Kidney capillary endothelial cell (primary cell): ENCODE measurements at regions not wholly inside any gene's neighbourhood (a gene's known extent, or its start where the extent isn't known, plus 50 kb on each side); places are given as distances from the start of the nearest gene placed in this dataset.
A peak's percentile ranks its signal among the peaks of the same experiment; 100 is the strongest.

Experiments
- DNase-seq: peaks from one replicate; pipeline ENCODE4 v3.0.0-alpha.2; 2018; ENCODE audit warnings: low spot score

DNA sequence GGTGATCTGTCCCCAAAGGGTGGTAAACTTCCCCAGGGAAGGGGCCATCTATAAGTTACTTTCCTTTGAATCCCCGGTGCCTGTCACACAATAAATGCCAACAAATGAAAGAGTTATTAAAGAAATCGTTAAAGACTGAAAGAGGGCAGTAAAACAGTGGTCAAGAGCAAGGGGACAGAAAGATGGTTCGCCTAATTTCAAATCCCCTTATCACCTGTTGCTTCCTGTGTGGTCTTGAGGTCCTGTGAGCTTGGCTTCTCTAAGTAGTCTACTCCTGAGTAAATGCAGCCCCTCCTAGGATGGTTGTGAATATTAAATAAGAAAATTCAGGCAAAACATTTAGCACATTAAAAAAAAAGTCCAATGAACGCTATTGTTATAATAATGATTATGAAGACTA, 225.7 kb upstream of the ADAMTS9 start:
- DNase-seq, result no peak

DNA sequence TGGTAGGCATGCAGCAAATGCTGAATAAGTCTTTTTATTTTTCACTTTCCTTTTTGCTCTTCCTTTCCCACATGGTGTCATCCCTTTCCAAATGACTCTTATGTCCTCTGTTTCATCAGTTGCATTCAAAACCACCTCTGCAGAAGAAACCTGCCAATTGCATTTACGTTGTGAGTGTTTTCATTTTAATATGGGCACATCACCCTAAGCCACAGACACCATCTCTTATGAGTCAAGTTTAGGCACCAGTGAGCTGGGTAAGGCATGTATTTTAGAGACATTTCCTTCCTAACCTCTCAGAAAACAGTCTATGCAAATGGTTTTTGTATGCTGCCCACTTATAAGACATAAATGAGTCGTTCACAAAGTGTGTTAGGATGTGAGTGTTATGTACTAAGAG, 223.3 kb upstream of the ADAMTS9 start:
- no peak for DNase-seq

DNA sequence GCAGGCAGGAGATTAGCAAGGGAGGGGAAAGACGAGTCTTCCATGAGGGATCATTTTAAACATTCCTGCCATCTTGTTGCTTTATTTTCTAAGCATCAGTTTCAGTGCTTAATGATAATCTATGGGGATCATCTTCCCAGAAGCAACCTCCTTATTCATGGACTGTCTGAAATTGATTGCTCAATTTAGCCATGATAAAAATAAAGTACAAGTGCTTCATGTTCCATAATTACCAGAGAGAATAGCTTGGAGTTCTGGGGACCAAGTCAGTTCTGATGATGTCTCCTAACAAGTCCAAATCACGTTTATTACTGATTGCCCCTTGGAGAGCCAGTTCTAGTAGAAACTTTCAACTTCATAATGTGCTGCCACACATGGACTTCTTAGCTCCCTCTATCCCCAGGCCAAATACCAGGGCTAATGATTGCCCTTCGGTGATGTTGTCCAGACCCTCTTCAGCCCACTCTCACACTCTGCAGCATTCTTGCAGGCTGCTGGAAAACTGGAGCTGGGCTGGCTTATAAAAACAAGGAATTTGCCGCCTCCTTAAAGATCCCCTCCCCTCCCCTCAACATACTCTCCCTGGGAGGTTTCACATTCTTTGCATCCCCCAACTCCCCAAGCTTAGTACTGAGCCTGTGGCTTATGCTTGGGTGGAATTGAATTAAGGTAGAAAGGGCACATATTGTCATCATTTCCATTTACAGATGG, 222.1 kb upstream of the ADAMTS9 start:
- no peak for DNase-seq

DNA sequence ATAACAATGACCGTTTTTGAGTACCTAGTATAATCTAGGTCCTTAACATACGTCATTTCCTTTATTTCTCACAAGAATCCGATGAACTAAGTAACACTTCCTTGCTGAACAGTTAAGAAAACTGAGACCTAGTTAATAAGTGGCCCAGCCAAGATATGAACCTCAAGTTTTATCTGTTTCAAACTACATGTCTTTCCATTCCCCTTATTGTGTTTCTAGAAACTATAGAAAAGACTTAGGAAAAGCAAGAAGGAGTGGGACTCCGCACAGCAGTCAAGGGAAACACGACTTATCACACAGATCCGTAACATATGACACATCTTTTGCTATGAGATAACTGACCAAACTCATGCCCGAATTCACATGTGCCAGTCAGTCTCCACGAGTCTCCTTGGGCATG, 221.2 kb upstream of the ADAMTS9 start:
- no peak for DNase-seq

DNA sequence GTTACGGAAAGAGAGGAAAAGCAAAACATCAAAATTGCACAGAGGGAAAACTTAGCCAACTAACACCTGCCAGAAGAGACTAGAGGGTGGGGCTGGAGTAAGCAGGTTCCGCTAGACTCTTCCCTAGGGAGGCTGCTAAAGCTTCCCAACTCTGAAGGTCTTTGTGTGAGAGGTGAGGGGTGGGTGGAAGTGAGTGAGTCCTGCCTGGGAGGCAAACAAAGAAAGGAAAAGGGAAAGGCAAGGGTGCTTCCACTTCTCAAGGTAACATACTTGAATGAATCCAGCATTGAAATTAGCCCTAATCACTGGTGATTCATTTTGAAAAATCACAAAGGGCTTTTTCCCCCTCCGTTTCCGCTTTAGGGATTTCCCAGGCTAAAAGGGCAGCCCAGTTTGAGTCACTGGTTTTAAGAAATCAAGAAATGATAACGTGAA, 220.5 kb upstream of the ADAMTS9 start:
- peak; percentile 94 for DNase-seq

DNA sequence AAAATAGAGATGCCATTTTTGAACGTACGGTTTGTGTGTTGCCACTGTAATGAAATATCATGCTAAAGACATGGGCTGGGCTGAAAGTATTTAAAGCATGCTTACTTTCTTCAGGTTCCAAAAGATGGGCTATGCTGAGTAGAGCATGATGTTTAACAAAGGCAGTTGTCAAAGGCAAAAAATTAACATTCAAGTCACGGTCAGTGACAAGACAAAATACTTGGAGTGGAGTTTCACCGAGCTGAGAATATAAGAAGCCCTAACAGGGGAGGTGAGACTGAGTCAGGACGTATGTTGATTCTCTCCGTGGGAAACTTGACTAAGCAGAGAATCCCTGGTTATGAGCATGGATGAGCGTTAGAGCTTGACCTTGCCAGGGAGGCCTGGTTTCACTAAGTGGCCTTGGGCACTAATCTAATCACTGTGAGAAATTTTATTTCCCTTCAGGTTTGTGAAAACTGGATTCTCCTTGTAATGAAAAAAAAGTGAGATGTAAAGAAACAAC, 218.2 kb upstream of the ADAMTS9 start:
- DNase-seq, result no peak

DNA sequence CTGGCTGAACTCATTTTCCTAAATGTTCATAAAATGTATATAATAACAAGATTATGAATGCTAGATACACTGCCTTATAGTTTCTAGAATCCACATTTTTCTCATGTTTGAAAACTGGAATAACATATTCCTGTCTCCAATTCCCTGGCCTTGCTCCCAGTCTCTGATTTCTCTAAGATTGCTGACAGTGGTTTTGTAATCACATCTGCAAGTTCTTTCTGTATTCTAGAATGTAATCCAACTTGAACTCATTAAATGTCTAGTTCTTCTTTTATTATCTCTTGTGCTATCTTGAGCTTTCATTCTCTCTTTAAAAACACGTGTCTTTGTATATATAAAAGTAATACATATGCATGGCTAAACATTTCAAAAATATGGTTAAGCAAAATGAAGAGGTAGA, 215.2 kb upstream of the ADAMTS9 start:
- no peak for DNase-seq

DNA sequence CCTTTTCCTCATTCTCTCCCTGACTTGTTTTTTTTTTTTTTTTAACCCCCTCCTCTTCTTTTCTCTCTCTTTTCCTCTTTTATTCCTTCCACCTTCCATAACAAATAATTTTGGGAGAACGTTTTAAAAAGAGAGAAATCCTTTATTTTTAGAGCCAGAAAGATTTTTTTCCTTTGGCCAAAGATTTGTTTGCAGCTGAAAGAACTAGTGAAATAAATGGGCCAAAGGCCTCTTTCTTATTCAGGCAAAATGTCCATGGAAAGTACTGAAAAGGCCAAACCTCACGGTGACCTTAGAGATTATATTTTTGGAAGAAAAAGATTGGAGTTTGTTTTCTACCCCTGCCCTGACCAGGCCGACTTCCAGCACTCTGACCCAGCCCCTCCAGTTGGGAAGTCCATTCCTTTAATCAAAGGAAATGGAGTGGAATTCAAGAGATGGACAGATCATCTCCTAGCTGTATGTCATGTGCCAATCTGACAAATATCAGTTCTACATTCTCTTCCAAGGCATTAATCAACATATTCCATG, 214.3 kb upstream of the ADAMTS9 start:
- no peak for DNase-seq

DNA sequence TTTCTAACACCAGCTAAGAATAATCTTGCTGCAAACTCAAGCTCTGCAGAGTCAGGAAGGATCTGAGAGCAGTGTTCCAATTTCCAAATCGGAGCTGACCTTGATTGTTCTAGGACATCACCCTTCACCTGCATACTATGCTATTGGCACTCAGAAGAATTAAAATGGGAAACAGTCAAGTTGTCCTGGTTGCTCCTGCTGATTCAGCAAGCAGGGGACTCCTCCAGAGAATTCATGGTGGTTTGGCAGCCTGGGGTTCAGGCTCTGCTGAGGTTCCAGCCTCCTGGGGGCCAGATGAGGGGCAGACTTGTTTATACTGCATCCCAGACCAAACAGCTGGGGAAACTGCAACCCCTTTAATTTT, 213.7 kb upstream of the ADAMTS9 start:
- no peak for DNase-seq

DNA sequence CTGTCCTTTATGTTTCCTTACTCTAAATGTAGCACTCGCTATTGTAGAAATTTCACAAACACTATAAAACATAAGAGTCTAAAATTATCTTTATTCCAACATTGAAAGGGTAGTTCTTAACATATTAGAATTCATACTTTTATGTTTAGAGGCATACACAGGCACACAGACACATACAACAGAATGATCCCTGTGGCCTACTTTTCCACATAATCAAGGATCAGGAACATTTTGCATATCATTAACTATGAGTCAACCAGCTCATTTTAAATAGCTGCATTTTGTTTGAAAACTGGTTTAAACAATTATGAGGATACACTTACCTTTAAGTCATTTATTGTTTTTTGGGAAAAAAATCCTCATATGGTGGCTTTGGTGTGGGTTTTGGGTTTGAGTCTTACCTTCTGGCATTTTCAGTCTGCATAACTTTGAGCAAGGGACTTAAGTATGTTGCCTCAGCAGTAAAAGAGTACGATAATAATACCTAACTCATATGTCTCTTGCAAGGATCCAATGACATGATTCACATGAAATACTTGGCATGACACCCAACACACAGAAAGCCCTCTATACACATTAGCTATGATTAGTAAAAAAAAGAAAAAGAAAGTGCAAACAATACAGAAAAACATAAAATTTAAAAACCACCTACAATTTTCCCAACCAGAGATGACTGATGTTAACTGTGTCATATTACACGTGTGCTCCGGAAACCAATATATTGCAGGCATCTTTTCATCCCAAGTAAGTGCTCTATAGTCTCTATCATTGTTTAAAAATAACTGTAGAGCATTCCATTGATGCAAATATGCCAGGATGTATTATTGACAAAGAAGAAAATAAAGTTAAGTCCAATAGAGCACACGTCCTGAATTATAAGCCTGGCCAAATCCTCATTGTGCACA, 213.1 kb upstream of the ADAMTS9 start:
- DNase-seq, result no peak

DNA sequence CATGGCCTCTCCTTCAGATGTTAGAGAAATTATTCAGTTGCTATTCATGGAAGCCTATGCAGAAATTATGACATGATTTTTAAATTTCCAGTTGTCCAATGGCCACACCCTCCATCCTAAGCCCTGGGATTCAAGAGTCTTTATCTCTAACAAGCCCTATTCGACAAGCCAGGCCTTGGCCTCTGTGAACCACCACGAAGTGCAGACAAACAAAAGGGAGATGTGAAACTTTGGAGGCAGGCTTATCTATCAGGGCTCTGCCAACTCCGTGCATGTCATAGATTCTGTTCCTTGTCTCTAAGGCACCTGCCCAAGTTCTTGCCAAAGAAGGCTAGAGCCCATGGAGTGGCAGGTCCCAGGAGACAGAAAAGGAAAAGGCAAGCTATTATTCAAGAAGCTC, 212.4 kb upstream of the ADAMTS9 start:
- DNase-seq, result no peak

DNA sequence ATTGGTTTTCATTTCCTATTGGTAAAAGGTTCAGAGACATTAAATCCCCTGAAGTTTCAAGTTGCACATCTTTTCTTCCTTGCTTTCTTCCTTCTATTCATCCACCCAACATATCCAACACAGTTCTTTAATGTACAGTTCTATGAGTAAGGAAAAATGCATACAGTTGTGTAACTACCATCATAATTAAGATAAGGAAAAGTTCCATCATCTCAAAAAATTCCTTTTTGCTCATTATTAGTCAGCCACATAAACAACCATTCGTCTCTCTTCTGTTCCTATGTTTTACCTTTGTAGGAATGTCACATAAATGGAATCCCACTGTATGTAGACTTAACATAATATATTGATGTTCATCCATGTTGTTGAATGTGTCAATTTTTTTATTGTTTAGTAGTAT, 211.1 kb upstream of the ADAMTS9 start:
- no peak for DNase-seq

DNA sequence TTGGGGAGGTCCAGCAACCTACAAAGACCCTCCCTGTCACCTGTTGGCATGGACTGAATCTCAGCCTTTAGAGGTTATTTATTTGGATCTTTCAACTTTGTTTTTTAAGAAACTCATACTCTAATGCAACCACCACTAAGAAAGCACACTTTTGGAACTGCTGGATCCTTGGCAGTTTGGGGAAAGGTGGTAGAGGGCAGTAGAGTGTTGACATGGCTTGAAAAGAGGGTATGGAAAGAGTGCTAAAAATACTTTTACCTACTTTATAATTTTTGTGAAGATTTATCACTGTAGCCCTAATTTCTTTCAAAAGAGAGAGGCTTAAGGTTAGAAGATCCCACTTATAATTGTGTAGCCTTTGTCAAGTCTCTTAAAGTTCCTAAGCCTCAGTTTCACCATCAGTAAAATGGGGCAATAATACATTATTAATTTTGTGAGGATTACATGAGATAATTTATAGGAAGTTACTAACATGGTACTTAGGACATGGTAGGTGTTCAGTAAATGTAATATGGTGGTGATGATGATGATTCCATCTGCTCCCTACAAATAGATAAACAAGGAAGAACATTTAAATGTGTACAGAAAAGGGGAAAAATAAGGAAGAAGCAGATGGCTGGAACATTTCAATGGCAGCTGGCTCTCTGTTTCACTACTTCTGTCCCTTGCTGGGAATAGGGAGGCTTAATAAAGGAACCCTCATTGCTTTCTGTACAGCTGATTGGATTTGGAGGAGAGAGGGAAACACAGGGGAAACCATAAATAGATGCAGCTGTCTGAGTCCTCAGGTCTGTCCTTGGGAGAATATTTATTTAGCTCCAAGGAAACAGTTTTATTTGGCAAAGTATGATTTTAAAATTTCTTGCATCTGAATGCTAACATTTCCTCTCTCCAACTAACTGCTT, 208.4 kb upstream of the ADAMTS9 start:
- no peak for DNase-seq

DNA sequence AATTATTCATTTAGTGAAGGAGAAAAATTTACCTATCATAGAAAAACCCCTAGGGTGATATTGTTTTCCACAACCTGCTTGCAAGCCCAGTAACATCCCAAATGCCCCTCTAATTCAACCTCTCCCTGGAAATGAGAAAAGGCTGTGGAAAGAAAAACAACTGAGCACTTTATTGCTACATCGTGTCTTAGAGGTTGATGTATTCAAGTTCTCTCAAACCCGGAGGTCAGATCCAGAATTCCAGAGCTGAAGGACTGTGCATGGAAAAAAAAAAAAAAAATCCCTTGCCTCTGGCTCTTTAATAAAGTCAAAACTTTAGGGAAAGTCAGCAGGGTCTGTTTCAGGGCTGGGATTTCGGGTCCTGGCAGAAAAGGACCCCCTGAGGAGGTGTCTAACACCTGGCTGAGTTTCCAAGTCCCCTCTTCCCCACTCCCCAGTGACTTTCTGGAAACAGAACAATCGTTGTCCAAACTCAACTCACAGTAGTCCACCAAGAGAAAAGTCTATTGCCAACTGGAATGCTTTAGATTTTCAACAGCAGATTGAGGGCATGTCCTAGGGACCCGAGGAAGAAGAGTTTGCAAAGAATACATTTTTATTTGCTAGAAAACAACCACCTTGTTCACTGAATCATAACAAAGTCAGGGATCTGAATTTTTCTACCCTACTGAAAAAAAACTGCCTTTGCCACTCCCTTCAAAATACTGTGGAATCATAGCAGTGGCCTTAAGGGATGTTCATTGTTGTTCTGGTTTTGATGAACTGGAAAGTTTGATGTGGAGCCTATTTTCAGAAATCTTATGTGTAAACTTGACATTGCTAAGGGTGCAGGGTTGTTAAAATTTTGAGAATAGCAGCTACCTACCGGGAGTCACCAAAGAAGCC, 207.5 kb upstream of the ADAMTS9 start:
- DNase-seq, result no peak

DNA sequence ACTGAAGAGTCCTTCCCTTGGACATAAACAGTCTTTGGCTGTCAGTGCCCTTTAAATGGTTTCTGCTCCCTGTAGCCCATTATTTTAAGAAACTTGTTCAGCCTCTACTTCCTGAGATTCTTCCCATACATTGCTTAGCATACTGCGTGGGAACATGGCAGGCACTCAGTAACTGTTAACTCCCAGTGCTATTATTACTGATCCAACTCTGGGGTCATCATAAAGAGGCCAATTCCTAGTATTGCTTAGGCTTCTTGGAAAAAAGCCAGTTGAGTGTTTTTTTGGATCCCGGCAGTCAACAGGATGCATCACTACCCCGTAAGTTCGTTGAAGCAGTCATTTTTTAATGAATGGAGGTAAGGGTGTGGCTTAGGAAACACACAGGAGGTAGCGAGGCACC, 206.2 kb upstream of the ADAMTS9 start:
- DNase-seq, result no peak

DNA sequence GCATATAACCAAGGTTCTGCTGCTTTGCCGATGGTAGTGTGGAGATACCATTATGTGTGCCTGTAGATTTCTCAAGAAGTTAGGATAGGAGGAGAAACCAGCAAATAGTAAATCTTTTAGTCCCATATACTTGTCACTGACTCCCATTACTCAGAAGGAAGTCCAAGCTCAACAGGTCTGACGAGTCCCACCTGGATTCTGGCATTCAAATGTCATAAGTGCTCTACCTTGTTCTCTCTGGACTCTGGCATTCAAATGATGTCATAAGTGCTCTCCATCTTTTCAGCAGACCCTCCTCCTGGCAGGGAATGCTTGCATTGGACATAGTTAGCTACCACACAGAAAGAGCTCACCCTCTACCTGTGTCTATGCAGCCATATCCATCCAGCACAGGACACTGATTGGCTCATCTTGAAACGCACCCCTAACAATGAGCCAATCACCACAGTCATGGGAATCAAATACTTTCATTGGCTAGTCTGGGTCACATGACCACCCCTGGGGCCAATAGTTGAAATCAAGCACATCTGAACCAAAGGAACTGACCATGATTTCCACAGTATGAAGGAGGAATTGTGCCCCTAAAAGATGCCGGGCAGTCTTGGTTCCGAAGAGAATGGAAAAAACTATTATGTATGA, 205.0 kb upstream of the ADAMTS9 start:
- DNase-seq, result no peak

DNA sequence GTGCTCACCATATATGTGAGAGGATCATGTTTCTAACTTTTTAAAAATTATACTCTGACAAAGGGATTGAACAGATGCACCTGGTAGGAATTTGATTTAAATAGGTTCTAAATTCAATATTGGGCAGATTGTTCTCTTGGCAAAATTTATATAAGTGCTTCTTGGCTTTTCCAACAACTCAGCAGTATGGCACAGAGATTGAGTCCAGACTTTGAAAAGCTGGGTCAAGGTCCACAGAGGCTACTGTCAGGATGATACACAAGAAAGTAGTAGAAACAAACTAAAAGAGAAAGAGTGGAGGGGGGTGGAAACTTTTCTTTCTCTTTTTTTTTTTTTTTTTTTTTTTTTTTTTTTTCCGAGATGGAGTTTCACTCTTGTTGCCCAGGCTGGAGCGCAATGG, 203.2 kb upstream of the ADAMTS9 start:
- no peak for DNase-seq

DNA sequence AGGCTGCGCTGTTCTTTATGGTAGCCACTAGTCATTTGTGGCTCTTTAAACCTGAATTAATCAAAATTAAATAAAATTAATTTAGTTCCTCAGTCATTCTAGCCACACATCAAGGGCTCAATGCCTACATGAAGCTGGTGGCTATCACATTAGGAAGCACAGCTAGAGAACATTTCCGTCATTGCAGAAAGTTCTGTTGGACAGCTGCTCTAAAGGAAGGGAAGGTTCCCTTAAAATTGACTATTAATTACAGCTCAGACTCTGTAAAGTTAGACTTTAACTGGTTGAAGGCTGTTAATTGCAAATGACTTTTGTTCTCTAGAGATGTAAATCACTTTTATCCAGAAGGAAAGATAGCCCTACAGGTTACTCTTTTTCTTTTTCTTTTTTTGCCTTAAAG, 202.7 kb upstream of the ADAMTS9 start:
- DNase-seq, result no peak

DNA sequence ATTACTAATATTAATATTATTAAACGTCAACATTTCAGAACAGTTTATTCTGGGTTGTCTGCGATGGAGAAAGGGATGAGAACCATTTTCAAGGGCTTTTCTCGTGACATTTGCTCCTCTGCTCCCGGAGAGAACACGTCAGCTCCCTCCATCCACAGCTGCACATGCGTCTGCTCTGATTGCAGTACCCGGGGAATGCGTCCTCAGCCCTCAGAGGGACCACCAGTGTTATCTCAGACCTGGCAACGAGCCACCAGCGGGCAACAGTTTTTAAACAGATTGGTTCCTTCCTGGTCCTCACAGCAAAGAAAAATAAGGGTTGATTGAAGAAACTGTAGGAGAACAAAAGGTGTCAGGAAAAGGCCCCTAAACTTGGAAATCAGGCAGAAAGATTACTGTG, 202.2 kb upstream of the ADAMTS9 start:
- DNase-seq, result no peak

DNA sequence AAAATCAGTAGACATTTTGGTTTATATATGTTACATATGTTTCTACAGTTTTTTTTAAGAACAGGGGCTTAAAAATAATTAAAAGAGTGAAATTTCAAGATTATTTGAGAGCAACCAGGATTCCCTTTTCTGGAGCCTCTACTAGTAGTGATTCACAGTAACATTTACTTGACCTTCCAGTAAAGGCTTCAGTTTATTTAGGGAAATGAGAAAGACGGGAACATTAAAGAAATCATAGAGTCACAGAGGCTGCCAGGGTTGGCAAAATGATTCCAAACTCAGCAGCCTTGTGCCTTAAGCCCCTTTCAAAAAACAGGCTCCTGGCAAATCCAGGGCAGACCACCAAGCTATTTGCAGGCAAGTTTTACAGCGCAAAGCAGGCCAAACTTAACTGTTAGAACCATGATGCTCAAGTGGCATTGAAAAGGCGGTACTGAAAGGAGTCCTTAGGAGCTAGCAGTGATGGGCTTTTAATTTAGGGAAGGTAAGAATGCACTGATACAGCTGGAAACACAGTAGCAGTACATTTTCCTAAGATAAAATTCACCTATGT, 201.1 kb upstream of the ADAMTS9 start:
- no peak for DNase-seq
